Keratinocyte (primary cell): ENCODE measurements at regions not wholly inside any gene's neighbourhood (a gene's known extent, or its start where the extent isn't known, plus 50 kb on each side); places are given as distances from the start of the nearest gene placed in this dataset.

Source experiments
- EZH2 ChIP-seq: IDR thresholded peaks from one replicate; pipeline ENCODE4 v1.6.1; 2012; ENCODE audit warnings: inconsistent platforms, mild to moderate bottlenecking, low read length, moderate library complexity
- TF ChIP-seq, protein P1 (sequence below), 3 experiments: IDR thresholded peaks in 1 of 3; conservative IDR thresholded peaks in 1 of 3; optimal IDR thresholded peaks in 1 of 3; 2 replicates in 2 of 3; 3 replicates in 1 of 3; pipeline versions ENCODE3 to v1.5.1; 2011; ENCODE audit warnings: low read length in 3 of 3, mild to moderate bottlenecking in 3 of 3, moderate library complexity in 2 of 3, control low read depth in 1 of 3, inconsistent platforms in 1 of 3; ENCODE audit not compliant: insufficient read depth in 2 of 3; ENCODE audit errors: extremely low read depth in 1 of 3

DNA sequence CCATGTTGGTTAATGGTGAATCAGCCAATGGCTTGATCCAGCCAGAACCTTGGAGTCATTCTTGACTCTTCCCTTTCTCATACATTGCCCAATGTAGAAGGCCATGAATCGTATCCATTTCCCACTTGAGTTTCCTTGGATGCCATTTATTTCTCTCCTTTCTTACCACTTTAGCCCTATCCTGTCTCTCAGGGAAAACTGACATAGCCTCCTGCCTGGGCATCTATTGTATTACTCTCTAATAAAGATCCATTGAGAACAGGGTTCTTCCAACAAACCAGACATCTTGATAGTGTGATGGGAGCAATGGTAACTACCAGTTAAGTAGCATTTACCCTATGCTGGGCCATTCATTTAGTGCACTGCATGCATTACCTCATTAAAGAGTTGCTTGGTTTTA is 104.2 kb upstream of the CDH11 start:
- TF ChIP-seq, protein P1, sequence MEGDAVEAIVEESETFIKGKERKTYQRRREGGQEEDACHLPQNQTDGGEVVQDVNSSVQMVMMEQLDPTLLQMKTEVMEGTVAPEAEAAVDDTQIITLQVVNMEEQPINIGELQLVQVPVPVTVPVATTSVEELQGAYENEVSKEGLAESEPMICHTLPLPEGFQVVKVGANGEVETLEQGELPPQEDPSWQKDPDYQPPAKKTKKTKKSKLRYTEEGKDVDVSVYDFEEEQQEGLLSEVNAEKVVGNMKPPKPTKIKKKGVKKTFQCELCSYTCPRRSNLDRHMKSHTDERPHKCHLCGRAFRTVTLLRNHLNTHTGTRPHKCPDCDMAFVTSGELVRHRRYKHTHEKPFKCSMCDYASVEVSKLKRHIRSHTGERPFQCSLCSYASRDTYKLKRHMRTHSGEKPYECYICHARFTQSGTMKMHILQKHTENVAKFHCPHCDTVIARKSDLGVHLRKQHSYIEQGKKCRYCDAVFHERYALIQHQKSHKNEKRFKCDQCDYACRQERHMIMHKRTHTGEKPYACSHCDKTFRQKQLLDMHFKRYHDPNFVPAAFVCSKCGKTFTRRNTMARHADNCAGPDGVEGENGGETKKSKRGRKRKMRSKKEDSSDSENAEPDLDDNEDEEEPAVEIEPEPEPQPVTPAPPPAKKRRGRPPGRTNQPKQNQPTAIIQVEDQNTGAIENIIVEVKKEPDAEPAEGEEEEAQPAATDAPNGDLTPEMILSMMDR (optimal IDR thresholded peaks at IDR 0.05 in 1 of 3, IDR thresholded peaks at IDR 0.05 in 1 of 3, conservative IDR thresholded peaks at IDR 0.05 in 1 of 3; ENCODE audit: extremely low read depth in 1 of 3, insufficient read depth in 2 of 3, low read length in 3 of 3) = no peak
- TF ChIP-seq EZH2 = no peak
